Smooth muscle cell (in vitro differentiated cells): ENCODE measurements at regions not wholly inside any gene's neighbourhood (a gene's known extent, or its start where the extent isn't known, plus 50 kb on each side); places are given as distances from the start of the nearest gene placed in this dataset.
"Not testable (repeated sequence)": the region's sequence is repeated elsewhere in the genome, so short reads cannot be mapped to it uniquely, and the experiment has no call there.

Experiments used
- DNase-seq: peaks from one replicate; lab custom pipeline; 2025; ENCODE audit not compliant: unreplicated experiment; lab: John Stamatoyannopoulos, UW
- H2AFZ ChIP-seq: fragments of 200-600 bp; sonication (generic); 2 replicates; pipeline ENCODE4 v1.6.0; 2016; ENCODE audit warnings: antibody characterized with exemption, low read depth, mild to moderate bottlenecking
- H3F3A ChIP-seq: fragments of 200-600 bp; sonication (generic); 2 replicates; pipeline ENCODE4 v1.6.0; 2017; ENCODE audit warnings: antibody characterized with exemption, low read depth
- H3K27ac ChIP-seq: fragments of 200-600 bp; sonication (generic); 2 replicates; pipeline ENCODE4 v1.5.1; 2016; ENCODE audit warnings: low read depth, mild to moderate bottlenecking
- H3K27me3 ChIP-seq: fragments of 200-600 bp; sonication (generic); 2 replicates; pipeline ENCODE4 v1.6.1; 2016; ENCODE audit warnings: low read depth, mild to moderate bottlenecking
- H3K36me3 ChIP-seq: fragments of 200-600 bp; sonication (generic); 2 replicates; pipeline ENCODE4 v1.5.1; 2016; ENCODE audit warnings: low read depth
- H3K4me1 ChIP-seq: fragments of 200-600 bp; sonication (generic); 2 replicates; pipeline ENCODE4 v1.5.1; 2016; ENCODE audit warnings: low read depth
- H3K4me2 ChIP-seq: fragments of 200-600 bp; sonication (generic); 2 replicates; pipeline ENCODE4 v1.6.0; 2016; ENCODE audit warnings: mild to moderate bottlenecking
- H3K4me3 ChIP-seq: fragments of 200-600 bp; sonication (generic); 2 replicates; pipeline ENCODE4 v1.5.1; 2016; ENCODE audit warnings: mild to moderate bottlenecking
- H3K79me2 ChIP-seq: fragments of 200-600 bp; sonication (generic); 2 replicates; pipeline ENCODE4 v1.6.0; 2016; ENCODE audit warnings: low read depth, mild to moderate bottlenecking
- H3K9ac ChIP-seq: fragments of 200-600 bp; sonication (generic); 2 replicates; pipeline ENCODE4 v1.6.0; 2016; ENCODE audit warnings: low read depth
- H3K9me3 ChIP-seq: fragments of 200-600 bp; sonication (generic); replicated peaks from 2 replicates; pipeline ENCODE4 v1.5.1; 2016; ENCODE audit warnings: low read depth
- H4K20me1 ChIP-seq: fragments of 200-600 bp; sonication (generic); 2 replicates; pipeline ENCODE4 v1.6.0; 2016; ENCODE audit warnings: low read depth
- WGBS: methylation state at CpG from one replicate; pipeline ENCODE4 v1.1.7; 2016; ENCODE audit warnings: low lambda C conversion rate; 5-methylcytosine and 5-hydroxymethylcytosine counted together

DNA sequence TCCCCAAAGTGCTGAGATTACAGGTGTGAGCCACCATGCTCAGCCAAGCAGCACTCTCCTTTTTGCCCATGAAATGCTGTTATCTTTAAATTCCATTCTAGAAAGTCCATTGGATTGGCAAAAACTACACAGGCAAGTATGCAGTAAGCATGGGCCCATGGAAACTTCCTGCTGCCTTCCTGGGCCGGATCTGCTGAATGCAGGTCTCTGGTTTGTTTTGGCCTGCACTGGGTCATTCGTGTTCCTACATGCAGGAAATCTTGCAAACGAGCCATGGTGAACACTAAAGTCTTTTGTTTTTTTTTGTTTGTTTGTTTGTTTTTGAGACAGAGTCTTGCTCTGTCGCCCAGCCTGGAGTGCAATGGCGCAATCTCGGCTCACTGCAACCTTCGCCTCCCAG lies 76.8 kb upstream of the SPDYE9 start:
- H3F3A ChIP-seq, H3K27ac ChIP-seq, H3K4me2 ChIP-seq, H3K36me3 ChIP-seq, H3K9me3 ChIP-seq, H3K4me1 ChIP-seq, H3K9ac ChIP-seq, H3K27me3 ChIP-seq, H4K20me1 ChIP-seq, H3K4me3 ChIP-seq, H2AFZ ChIP-seq, DNase-seq, H3K79me2 ChIP-seq: not testable (repeated sequence)
- 91% methylated on average over 6 of the region's 7 CpGs for WGBS

DNA sequence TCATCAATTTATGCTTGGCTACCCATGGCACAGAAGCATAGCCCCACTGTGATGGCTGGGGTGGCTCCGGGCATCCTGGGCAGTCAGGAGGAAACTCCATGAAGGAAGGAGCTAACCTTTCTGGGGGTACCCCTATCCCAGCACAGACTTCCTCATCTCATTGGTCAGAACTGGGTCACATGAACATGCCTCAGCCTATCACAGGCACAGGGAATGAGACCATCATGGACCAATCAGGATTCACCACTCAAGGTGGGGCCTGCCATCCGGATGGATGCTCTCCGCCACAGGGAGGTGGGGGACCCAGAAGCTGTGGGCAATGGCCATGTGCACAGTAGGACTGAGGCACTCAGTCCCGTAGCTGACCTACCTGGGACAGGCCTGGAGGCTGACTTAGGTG lies 75.9 kb upstream of the SPDYE9 start:
- not testable (repeated sequence) for DNase-seq, H3K36me3 ChIP-seq, H3K27me3 ChIP-seq, H3K9ac ChIP-seq, H3K79me2 ChIP-seq, H4K20me1 ChIP-seq, H3K9me3 ChIP-seq, H3K4me2 ChIP-seq, H2AFZ ChIP-seq, H3F3A ChIP-seq, H3K4me1 ChIP-seq, H3K27ac ChIP-seq, H3K4me3 ChIP-seq
- no CpG with 5 or more reads among the region's 4 CpGs for WGBS

DNA sequence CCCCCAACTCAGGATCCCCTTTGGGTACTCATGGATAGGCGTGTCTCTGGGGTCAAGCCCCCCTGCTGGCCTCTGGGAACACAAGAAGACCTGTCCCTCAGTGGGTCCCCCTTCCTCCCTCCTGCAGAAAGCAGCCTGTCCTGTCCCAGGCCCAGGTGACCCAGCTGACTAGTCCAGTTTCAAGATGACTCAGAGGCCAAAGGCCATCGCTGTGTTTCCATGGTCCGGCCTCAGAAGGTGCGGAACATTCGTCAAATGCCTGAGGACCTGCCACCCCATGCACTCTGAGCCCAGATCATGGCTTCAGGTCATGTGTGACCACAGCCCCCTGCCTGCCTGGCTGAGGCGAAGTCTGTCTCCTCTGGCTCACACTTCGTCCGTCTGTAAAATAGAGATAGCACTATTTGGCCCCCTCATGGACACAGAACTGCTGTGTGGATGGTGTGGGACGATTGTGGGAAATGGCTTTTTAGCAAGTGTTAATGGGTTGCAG lies 71.4 kb upstream of the SPDYE9 start:
- not testable (repeated sequence) for H3K9me3 ChIP-seq, DNase-seq, H3K4me3 ChIP-seq, H3K79me2 ChIP-seq, H3F3A ChIP-seq, H3K27ac ChIP-seq, H3K4me2 ChIP-seq, H2AFZ ChIP-seq, H3K27me3 ChIP-seq, H3K4me1 ChIP-seq, H4K20me1 ChIP-seq, H3K36me3 ChIP-seq, H3K9ac ChIP-seq
- WGBS: 40% methylated on average over 1 of the region's 9 CpGs

DNA sequence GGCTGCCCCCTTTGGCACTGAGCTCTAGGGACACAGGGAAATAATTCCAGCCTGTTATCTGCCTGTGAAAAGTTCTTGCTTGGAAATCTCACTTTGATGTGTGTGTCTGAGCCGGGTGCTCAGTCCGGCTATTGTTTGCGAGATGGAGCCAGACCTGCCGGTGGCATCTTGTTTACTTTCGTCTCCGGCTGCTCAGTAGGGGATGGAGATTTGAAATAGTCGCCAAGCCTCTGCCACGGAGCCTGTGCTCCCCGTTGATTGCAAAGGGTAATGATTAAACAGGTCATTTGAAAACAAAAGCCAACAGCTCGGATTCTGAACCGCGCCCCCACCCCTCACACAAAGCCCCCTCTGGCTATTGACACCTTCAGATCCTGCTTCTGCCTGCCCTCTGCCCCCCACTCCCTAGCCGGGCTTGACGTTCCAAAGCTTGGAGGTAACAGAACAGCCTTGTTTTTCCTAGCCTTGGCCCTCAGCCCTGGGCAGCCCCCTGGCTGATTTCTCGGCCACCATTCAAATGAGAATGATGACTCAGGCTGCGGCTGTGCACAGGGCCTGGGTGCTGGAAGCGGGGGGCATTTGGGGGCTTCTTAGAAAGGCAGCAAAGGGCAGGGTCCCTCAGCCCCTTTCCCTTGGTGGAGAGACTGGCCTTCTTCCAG lies 70.8 kb upstream of the SPDYE9 start:
- H3K27ac ChIP-seq, H3K4me2 ChIP-seq, H2AFZ ChIP-seq, H3K79me2 ChIP-seq, DNase-seq, H3F3A ChIP-seq, H3K36me3 ChIP-seq, H3K27me3 ChIP-seq, H3K4me1 ChIP-seq, H4K20me1 ChIP-seq, H3K9me3 ChIP-seq, H3K9ac ChIP-seq: not testable (repeated sequence)
- H3K4me3 ChIP-seq: peak overlapping the region; percentile 18
- WGBS: 4% methylated on average over 14 of the region's 17 CpGs

DNA sequence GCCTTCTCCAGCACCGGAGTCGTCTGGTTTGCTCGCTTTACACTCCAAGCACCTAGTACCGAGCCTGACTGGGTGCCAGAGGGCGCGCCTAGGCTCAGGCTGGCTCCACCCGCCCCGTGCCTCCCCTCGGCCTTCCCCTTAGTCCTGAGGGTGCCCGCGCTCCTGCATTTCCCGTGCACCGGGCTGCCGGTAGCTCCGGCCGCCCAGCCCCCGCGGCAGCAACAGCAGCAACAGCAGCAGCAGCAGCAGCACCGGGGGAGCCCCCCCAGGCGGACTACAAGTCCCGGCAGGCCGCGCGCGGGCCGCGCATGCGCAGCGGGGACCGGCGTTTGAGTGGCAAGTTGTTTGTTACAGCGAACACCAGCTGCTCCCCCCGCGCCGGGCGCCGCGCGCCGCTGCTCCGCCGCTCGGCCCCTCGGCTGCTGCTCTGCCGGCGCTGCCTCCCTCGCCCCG lies 68.8 kb upstream of the SPDYE9 start:
- H3K4me2 ChIP-seq, H3K27ac ChIP-seq: not testable (repeated sequence)

DNA sequence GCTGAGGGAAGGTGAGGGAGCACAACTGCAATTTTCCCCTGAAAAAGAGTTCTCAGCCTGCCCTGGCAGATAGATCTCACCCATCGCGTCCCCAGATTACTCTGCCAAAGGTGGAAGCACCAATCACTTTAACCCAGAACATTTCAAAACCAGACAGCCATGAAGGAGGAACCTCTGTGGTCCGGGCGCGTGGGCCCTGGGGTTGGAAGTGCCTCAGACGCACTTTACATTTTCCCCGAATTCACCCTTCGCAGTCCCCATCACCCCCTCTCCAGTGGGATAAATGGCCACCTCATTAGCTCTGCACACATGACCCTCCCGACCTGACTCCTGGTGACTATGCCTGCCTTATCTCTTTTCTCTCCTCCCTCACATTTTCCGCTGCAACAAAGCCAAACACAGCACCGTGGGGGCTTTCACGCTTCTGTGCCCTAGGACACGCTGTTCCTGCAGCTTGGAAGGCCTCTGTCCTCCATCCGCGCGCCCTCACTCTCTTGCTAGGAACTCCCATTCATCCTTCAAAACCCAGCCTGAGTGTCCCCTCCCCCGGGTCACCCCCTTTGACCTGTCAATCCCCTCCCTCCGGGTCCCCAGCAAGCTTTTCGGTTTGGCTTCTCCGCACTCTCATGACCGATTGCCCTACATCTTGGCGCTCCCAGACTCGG lies 68.2 kb upstream of the SPDYE9 start:
- not testable (repeated sequence) for H3K79me2 ChIP-seq, H4K20me1 ChIP-seq, H3K9me3 ChIP-seq, H3K36me3 ChIP-seq, H3K27ac ChIP-seq, DNase-seq, H2AFZ ChIP-seq, H3K4me1 ChIP-seq, H3F3A ChIP-seq, H3K9ac ChIP-seq, H3K27me3 ChIP-seq
- peak overlapping the region; percentile 42 for H3K4me3 ChIP-seq
- 29% methylated on average over 9 of the region's 23 CpGs for WGBS
- H3K4me2 ChIP-seq: peak overlapping the region; percentile 67

More for the DNA sequence above, 68.8 kb upstream of the SPDYE9 start:
- not testable (repeated sequence) for H3F3A ChIP-seq, H3K9me3 ChIP-seq, H2AFZ ChIP-seq, H3K27me3 ChIP-seq, H3K36me3 ChIP-seq, DNase-seq, H4K20me1 ChIP-seq, H3K4me1 ChIP-seq, H3K79me2 ChIP-seq, H3K9ac ChIP-seq
- 2% methylated on average over 15 of the region's 48 CpGs for WGBS
- H3K4me3 ChIP-seq: peak overlapping the region; percentile 42

DNA sequence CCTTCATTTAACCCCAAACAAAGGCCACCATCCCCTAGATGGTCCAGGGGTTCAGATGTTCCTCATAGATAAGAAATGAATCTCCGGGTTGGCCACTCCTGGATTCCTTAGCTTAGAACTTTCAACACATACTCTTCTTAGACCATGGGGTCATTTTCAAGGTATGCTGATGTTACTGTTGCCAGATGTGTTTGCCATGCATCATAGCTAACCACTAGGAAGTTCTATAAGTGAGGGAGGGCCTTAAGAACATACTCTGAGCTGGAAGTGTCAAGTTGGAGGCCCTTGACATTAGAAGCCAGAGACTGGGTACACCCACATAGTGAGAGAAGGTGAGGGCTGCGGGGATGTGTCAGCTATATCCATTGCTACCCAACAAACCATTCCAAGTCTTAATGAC lies 62.7 kb upstream of the SPDYE9 start:
- H3K4me2 ChIP-seq, H2AFZ ChIP-seq, DNase-seq, H3K9me3 ChIP-seq, H3K27ac ChIP-seq, H3K4me1 ChIP-seq, H4K20me1 ChIP-seq, H3K27me3 ChIP-seq, H3K4me3 ChIP-seq, H3F3A ChIP-seq, H3K79me2 ChIP-seq, H3K36me3 ChIP-seq, H3K9ac ChIP-seq: not testable (repeated sequence)
- WGBS: no CpG with 5 or more reads among the region's 2 CpGs

DNA sequence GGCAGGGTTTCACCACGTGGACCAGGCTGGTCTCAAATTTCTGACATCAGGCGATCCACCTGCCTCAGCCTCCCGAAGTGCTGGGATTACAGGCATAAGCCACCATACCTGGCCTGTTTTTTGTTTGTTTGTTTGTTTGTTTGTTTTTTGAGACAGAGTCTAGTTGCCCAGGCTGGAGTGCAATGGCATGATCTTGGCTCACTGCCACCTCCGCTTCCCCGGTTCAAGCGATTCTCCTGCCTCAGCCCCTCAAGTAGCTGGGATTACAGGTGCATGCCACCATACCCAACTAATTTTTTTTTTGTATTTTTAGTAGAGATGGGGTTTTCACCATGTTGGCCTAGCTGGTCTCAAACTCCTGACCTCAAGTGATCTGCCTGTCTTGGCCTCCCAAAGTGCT lies 61.8 kb upstream of the SPDYE9 start:
- H3K79me2 ChIP-seq, H3K9me3 ChIP-seq, H3K9ac ChIP-seq, H3K4me2 ChIP-seq, H2AFZ ChIP-seq, H3K4me1 ChIP-seq, H3F3A ChIP-seq, DNase-seq, H3K27me3 ChIP-seq, H3K27ac ChIP-seq, H4K20me1 ChIP-seq, H3K4me3 ChIP-seq, H3K36me3 ChIP-seq: not testable (repeated sequence)
- 98% methylated on average over 6 of the region's 6 CpGs for WGBS
